ENCODE measurements at regions not wholly inside any gene's neighbourhood (a gene's known extent, or its start where the extent isn't known, plus 50 kb on each side); places are given as distances from the start of the nearest gene placed in this dataset.

GRCh38 chr9:75633451-75634057 is 256.9 kb upstream of the PCSK5 start:
- intact Hi-C loops (cut with DNase I) = no loop called here
- DNase-seq = no peak

- DNase-seq = no peak
- intact Hi-C loops (cut with DNase I) = no loop called here
These were observed 253.9 kb upstream of the PCSK5 start for GRCh38 chr9:75636427-75637045.

DNA sequence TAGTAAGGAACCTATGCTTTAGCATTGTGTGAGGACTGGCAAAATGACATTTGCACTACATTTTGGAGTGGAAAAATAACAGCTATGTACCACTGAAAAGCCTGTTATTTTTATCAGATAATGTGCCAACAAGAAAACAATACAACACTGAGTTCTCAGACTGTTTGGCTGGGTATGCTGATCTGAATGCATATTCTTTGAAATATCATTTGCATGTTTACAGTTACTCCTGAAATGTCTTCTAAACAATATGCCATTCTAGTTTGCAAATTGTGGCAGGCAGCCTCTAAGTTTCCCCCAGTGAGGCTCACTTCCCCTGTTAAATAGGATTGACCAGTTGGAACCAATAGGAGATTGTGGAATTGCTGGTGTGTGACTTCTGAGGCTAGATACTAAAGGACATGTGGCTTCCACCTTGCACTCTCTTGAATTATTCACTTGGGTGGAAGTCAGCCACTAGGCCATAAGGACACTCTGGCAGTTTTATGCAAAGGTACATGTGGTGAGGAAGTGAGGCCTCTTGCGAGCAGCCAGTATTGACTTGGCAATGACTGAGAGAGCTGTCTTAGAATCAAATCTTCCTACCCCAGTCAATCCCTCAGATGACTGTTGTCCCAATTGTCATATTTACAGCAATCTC is 250.4 kb upstream of the PCSK5 start:
- DNase-seq = no peak
- intact Hi-C loops (cut with DNase I) = no loop called here

- intact Hi-C loops (cut with DNase I) = no loop called here
- no peak for DNase-seq
These were observed 248.0 kb upstream of the PCSK5 start for GRCh38 chr9:75642522-75642921.

DNA sequence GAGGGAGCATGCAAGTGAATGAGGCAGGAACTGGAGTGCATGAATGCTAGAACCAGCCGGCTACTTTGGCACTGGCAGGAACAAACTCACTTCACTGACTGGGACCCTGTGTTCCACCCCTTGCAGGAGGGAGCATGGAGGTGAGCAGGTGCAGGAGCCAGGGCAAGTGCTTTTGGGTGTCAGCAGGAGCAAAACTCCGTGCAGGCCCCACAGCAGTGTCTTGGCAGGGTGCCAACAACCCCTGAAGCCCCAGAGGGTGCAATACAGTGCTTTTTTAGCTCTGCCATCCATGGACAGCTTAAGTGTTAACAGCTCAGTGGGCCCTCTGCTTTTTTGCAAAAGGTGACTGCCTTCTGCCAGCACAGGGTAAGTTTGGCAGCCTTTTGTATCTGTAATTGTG is 245.8 kb upstream of the PCSK5 start:
- DNase-seq = no peak
- intact Hi-C loops (cut with DNase I) = no loop called here

DNA sequence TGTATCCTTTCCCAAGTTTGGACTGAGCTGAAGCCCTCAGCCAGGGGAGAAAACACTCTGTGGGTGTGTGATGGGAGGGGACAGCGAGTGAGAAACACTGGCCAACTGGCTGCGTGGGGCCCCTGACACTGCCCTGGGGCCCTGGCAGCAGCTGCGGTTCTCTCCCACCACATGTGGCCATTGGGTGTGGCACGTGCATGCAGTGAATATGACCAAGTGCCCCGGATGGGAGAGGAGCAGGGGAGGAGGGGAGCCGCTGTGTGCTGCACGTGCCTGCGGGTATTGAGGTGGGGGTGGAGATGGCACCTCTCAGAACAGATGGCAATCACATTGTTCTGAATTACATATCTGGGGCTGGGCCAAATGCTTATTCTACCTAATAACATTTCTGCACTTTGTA is 242.4 kb upstream of the PCSK5 start:
- intact Hi-C loops (cut with DNase I) = no loop called here
- no peak for DNase-seq

- DNase-seq = no peak
- intact Hi-C loops (cut with DNase I) = no loop called here
These were observed 241.4 kb upstream of the PCSK5 start for GRCh38 chr9:75649060-75649459.

DNA sequence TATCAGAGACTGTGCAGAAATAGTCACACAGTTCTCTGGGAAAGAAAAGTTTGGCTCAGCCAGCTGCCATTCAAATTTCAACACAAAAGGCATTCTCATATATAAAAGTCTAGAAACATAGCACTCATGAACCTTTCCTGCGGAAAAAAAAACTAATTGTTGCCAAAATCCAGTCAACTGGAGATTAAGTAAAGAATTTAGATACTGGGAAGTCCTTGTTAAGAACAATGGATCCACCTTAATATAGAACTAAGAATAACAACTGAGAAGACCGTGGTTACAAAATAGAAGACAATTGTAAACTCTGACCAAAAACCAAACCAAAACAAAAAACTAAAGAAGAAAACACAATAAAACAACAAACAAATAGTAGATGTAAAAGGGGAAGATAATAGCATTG is 238.8 kb upstream of the PCSK5 start:
- intact Hi-C loops (cut with DNase I) = no loop called here

DNA sequence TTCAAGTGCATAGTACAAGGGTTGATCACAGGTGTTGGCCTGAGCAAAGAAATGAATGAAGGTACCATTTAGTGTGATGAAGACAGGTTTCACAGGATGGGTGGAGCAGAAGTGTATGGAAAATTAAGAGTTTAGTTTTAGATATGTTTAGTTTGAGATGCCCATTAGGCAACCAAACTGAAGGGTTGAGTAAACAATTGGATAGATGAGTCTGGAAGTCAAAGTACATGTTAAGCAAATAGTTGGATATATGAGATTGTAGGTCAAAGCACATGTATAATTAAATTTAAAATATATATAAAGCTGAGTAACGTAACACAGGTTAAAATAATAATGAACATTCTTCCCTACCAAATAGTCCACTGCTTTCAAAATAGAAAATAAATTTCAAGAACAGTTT is 237.1 kb upstream of the PCSK5 start:
- intact Hi-C loops (cut with DNase I) = no loop called here
- DNase-seq = no peak

More for the DNA sequence above, 238.8 kb upstream of the PCSK5 start:
- no peak for DNase-seq

DNA sequence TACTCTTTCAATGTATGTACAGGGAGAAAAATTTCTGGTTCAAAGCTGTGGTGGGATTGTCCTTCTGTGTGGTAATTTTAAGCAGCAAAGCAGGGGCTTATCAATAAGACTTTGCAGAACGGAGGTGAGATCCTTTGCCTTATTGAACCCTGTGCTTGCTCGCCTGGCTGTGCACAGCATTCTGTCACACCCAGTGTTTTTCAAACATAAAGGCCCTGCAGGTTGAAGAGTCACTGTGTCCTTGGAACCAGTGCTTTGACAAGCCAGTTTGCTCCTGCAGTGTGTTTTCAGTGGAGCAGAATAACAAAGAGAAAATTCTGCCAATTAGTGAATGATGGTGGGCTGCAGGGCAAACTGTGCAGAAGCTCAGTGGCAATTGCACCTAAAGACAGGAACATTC is 236.7 kb upstream of the PCSK5 start:
- intact Hi-C loops (cut with DNase I) = no loop called here
- DNase-seq = no peak

GRCh38 chr9:75657015-75657414 is 233.5 kb upstream of the PCSK5 start:
- intact Hi-C loops (cut with DNase I) = no loop called here
- no peak for DNase-seq

DNA sequence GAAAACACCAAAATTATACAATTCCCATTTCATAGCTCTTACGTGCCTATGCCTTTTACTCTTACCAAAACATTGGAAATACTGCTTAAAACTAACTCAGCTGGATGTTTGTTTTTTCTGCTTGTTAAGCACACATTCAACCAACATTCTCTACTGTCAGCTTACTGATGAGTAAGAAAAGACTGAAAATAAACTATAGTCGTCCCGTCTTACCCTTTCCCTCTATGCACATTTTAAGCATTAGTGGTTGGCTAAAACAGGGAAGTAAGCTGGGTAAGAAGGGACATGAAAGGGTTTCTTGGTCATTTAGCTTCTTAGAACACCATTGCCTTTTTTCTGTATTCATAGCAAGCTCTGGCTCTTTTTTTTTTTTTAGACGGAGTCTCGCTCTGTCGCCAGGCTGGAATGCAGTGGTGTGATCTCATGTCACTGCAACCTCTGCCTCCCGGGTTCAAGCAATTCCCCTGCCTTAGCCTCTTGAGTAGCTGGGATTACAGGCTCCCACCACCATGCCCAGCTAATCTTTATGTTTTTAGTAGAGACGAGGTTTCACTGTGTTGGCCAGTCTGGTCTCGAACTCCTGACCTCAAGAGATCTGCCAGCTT is 232.1 kb upstream of the PCSK5 start:
- no peak for DNase-seq
- intact Hi-C loops (cut with DNase I) = no loop called here

GRCh38 chr9:75664597-75664996 is 225.9 kb upstream of the PCSK5 start:
- no peak for DNase-seq
- intact Hi-C loops (cut with DNase I) = no loop called here

DNA sequence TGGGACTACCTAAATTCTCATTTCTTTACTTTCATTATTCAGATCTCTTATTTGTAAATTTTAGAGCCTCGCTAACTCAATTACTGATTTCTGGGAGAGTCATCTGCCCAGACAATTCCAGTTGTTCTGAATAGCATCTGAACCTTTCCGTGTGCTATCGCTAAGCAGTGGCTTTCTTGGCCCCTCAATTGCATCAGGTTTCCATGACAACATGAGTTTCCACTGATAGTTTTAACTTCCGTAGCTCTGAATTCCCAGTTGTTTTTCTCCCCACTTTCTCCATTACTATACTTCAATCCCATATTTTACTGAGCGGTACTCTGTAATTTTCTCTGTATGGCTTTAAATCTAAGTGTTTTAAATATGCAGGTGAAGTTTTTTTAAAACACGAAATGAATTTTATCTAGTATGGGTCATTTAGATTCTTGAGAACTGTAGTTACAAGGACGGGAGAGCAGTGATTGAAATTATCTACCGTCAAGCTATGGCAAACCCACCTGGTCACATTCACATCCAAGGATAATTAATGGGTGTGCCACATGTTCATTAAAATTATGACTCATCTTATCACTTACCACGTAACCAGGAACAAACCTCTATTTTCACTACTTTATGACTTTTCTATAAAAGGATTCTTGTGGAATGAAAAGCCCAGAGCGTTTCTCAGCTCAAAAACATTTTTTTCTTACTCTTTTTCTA is 223.5 kb upstream of the PCSK5 start:
- DNase-seq = no peak
- intact Hi-C loops (cut with DNase I) = no loop called here

GRCh38 chr9:75669721-75670120 is 220.8 kb upstream of the PCSK5 start:
- no peak for DNase-seq
- intact Hi-C loops (cut with DNase I) = no loop called here

- no peak for DNase-seq
- intact Hi-C loops (cut with DNase I) = no loop called here
These were observed 219.1 kb upstream of the PCSK5 start for GRCh38 chr9:75671354-75671753.

- intact Hi-C loops (cut with DNase I) = no loop called here
- no peak for DNase-seq
These were observed 218.0 kb upstream of the PCSK5 start for GRCh38 chr9:75672478-75672877.

DNA sequence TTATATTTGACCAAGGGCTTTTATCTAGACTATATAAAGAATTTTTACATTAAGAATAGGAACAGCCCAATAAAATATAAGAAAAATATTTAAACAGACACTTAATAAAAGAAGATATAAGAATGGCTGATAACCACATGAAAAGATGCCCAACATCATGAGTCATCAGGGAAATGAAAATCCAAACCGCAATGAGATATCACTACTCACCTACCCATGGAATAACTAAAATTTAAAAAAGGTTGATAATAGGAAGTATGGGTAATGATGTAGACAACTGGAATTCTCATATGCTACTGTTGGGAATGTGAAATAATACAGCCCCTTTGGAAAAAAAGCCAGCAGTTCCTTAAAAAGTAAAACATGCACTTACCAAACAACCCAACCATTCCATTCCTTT is 206.9 kb upstream of the PCSK5 start:
- intact Hi-C loops (cut with DNase I) = no loop called here

GRCh38 chr9:75685062-75685461 is 205.4 kb upstream of the PCSK5 start:
- intact Hi-C loops (cut with DNase I) = no loop called here
- peak in 16 of 42 donors; percentile 10 to 57 (median 30) for DNase-seq

More for the DNA sequence above, 206.9 kb upstream of the PCSK5 start:
- DNase-seq = no peak

- intact Hi-C loops (cut with DNase I) = no loop called here
- no peak for DNase-seq
These were observed 203.0 kb upstream of the PCSK5 start for GRCh38 chr9:75687359-75687953.

Data from head of caudate nucleus (tissue), 42 donors.